GM20000 (cell line): ENCODE measurements at regions not wholly inside any gene's neighbourhood (a gene's known extent, or its start where the extent isn't known, plus 50 kb on each side); places are given as distances from the start of the nearest gene placed in this dataset.
"Not testable (repeated sequence)": the region's sequence is repeated elsewhere in the genome, so short reads cannot be mapped to it uniquely, and the experiment has no call there.

Experiments used
- DNase-seq: peaks from one replicate; pipeline ENCODE4 v3.0.0; 2012; ENCODE audit warnings: low spot score
- TF ChIP-seq, protein P1 (sequence below): IDR thresholded peaks from 2 replicates; pipeline ENCODE4 v1.5.1; 2012; ENCODE audit warnings: mild to moderate bottlenecking, control low read depth; ENCODE audit errors: extremely low read depth, missing control alignments

DNA sequence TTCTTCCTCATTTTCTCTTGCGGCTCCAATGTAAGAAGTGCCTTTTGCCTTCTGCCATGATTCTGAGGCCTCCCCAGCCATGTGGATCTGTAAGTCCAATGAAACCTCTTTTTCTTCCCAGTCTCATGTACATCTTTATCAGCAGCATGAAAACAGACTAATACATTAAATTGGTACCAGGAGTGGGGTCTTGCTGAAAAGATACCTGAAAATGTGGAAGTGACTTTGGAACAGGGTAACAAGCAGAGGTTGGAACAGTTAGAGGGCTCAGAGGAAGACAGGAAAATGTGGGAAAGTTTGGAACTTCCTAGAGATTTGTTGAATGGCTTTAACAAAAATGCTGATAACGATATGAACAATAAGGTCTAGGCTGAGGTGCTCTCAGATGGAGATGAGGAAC, 316.7 kb upstream of the HS3ST5 start:
- DNase-seq: no peak
- TF ChIP-seq, protein P1, sequence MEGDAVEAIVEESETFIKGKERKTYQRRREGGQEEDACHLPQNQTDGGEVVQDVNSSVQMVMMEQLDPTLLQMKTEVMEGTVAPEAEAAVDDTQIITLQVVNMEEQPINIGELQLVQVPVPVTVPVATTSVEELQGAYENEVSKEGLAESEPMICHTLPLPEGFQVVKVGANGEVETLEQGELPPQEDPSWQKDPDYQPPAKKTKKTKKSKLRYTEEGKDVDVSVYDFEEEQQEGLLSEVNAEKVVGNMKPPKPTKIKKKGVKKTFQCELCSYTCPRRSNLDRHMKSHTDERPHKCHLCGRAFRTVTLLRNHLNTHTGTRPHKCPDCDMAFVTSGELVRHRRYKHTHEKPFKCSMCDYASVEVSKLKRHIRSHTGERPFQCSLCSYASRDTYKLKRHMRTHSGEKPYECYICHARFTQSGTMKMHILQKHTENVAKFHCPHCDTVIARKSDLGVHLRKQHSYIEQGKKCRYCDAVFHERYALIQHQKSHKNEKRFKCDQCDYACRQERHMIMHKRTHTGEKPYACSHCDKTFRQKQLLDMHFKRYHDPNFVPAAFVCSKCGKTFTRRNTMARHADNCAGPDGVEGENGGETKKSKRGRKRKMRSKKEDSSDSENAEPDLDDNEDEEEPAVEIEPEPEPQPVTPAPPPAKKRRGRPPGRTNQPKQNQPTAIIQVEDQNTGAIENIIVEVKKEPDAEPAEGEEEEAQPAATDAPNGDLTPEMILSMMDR: no peak

DNA sequence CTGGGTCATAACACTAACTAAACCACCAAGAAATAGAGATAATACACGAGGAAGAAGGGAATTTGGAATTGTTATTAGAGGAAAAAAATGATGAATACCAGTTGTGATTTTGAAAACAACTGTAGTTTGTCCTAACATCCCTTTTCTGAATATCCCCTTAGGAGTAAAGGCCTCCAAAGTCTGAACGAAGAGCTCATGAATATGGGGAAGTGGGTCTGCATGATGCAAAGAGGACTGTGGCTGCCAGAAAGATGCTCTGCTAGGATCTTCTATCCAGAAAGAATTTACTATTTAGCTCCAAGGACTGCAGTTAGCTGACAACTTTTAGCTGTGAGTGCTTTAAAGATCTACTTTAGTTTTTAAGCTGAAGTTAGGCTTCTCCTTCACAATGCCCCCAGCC, 308.8 kb upstream of the HS3ST5 start:
- no peak for DNase-seq
- TF ChIP-seq, protein P1: no peak

DNA sequence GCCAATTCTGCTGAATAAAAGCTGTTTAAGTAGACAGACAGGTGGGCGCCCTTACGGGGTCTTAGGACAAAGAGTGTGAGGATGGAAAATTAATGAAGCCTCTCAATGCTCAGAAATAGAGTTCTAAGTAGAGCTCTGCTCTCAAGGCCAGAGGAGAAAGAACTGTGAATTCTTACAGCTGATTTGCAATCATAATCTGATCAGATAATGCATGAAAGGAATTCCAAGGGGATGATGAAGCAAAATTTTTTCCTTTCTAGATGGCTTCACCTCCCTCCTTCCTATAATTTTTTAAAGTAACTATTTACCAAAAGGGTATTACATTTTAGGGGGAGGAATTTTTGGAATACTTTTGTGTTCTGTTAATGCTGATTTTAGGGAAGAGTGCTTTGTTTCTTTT, 308.1 kb upstream of the HS3ST5 start:
- DNase-seq: no peak
- TF ChIP-seq, protein P1: no peak

DNA sequence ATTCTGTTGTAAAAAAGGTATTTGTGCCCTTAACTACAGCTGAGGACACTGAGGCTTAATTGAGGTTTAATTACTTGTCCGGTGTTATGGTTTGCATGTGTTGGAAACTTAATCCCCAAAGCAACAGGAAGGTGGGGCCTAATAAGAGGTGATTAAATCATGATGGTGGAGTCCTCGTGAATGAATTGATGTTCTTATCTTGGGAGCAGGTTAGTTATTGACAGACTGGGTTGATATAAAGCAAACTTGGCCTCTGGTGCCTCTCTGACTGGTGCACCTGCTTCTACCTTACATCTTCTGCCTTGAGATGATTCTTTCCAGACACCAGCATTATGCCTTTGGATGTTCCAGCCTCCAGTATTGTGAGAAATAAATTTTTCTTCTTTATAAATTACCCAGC, 306.5 kb upstream of the HS3ST5 start:
- TF ChIP-seq, protein P1: no peak
- no peak for DNase-seq

DNA sequence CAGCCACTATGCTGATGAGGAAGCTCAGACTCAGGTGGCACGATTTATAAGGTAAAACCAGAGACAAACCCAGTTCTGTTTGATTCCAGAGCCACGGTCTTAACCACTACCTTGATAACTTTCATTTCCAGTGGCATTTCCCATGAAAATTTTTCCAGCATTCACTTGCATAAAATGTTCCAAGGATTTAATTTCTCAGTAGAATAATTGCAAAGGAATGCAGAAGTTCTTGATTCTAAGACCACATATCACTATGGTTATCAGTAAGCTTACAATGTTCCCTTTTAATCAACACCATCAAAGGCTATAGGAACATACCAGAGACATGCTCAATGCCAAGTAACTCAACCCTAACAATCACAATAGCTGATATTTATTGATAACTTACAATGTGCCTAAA, 306.0 kb upstream of the HS3ST5 start:
- DNase-seq: no peak
- TF ChIP-seq, protein P1: no peak

DNA sequence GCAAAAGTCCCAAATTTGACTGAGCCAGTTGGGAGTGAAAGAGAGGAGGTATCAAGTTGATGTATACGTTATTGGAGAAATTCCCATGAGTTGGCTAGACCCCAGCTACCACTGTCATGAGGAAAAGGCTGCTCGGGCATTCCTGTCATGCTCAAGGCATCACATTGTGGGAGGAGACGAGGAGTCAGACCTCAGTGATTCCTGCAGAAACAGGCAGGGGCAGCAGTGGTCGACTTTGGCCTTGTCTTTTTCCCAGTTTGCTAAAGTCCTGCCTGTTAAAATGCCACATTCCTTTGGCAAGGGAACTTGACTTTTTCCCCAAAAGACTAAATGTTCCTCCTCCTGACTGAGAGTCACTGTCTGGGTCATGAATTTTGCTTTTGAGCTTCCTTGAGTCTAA, 295.5 kb upstream of the HS3ST5 start:
- DNase-seq: no peak

DNA sequence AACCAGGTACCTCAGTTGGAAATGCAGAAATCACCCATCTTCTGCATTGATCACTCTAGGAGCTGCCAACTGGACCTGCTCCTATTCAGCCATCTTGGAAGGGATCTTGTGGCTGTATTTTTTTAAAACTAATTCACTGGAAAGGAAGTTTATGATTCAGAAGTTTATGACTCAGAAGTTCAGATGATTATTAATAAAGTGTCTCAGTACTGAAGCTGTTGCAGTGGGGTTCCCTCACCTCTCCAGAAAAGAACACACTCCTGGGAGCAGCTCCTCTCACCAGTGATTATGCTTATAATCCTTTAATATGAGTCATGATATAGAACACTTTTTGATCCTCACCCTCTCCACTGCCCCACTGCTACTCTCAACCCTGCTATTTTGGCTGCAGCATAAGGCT, 291.2 kb upstream of the HS3ST5 start:
- TF ChIP-seq, protein P1: no peak

More for the DNA sequence above, 295.5 kb upstream of the HS3ST5 start:
- TF ChIP-seq, protein P1: no peak

DNA sequence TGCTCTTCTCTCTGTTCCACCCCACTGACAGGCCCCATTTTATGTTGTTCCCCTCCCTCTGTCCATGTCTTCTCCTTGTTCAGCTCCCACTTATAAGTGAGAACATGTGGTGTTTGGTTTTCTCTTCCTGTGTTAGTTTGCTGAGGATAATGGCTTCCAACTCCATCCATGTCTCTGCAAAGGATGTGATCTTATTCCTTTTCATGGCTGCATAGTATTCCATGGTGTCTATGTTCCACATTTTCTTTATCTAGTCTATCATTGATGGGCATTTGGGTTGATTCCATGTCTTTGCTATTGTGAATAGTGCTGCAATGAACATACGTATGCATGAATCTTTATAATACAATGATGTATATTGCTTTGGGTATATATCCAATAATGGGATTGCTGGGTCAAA, 283.4 kb upstream of the HS3ST5 start:
- DNase-seq: not testable (repeated sequence)

More for the DNA sequence above, 291.2 kb upstream of the HS3ST5 start:
- no peak for DNase-seq
